Sigmoid colon (tissue), 6 donors: ENCODE measurements at regions not wholly inside any gene's neighbourhood (a gene's known extent, or its start where the extent isn't known, plus 50 kb on each side); places are given as distances from the start of the nearest gene placed in this dataset.

Experiments
- DNase-seq: peaks from one replicate; pipeline ENCODE4 v3.0.0-alpha.2; 2019
- H3K27ac ChIP-seq, 4 donors: fragments of 200-600 bp; sonication (generic); one replicate each; pipeline ENCODE4 v1.5.1; 2016 to 2019; ENCODE audit warnings: mild to moderate bottlenecking in 1 of 4
- H3K27me3 ChIP-seq, 3 donors: fragments of 200-600 bp; sonication (generic); one replicate each; pipeline ENCODE4 v1.5.1; 2019; ENCODE audit warnings: mild to moderate bottlenecking in 1 of 3
- H3K36me3 ChIP-seq, 4 donors: fragments of 200-600 bp; sonication (generic); one replicate each; pipeline ENCODE4 v1.5.1; 2016 to 2019
- H3K4me1 ChIP-seq, 4 donors: fragments of 200-600 bp; sonication (generic); one replicate each; pipeline ENCODE4 v1.5.1; 2017 to 2019
- H3K4me3 ChIP-seq, 4 donors: fragments of 200-600 bp; sonication (generic); one replicate each; pipeline ENCODE4 v1.5.1; 2017 to 2019; ENCODE audit warnings: mild to moderate bottlenecking in 2 of 4, moderate library complexity in 1 of 4
- H3K9me3 ChIP-seq, 4 donors: fragments of 200-600 bp in 3 of 4; sonication (generic) in 3 of 4; one replicate each; pipeline versions ENCODE4 v1.5.1 to v1.6.1; 2013 to 2019
- CTCF ChIP-seq, 4 experiments: fragments of 450-650 bp in 3 of 4; fragments of 200-600 bp in 1 of 4; IDR thresholded peaks; one replicate each; pipeline ENCODE4 v1.5.1; 2016 to 2019; ENCODE audit warnings: antibody characterized with exemption in 4 of 4, mild to moderate bottlenecking in 3 of 4, moderate library complexity in 2 of 4
- EP300 ChIP-seq, 4 donors: sonication (generic); formaldehyde crosslinking; IDR thresholded peaks; one replicate each; pipeline ENCODE4 v1.6.1; 2017; ENCODE audit warnings: antibody characterized with exemption in 4 of 4
- POLR2A ChIP-seq, 2 donors: fragments of 450-650 bp; IDR thresholded peaks; one replicate each; pipeline ENCODE4 v1.6.1; 2016; ENCODE audit warnings: antibody characterized with exemption in 2 of 2, mild to moderate bottlenecking in 2 of 2, moderate library complexity in 2 of 2
- POLR2AphosphoS5 ChIP-seq, 4 donors: sonication (generic); formaldehyde crosslinking; IDR thresholded peaks; one replicate each; pipeline ENCODE4 v1.6.1; 2017; ENCODE audit warnings: antibody characterized with exemption in 4 of 4
- WGBS, 2 donors: extraction: QIAGEN DNeasy Blood & Tissue Kit; methylation state at CpG; one replicate each; pipeline ENCODE4 v1.1.7; 2013; 5-methylcytosine and 5-hydroxymethylcytosine counted together
- intact Hi-C: fragments of 100-400 bp; cut with DNase I; formaldehyde crosslinking; loops from one replicate; pipeline ENCODE4 v1.15.1; 2023
- donor health status: healthy with polysubstance abuse.
- donor health status: healthy.

- no peak for DNase-seq
- Histone ChIP-seq H3K27ac (no peak overlapping the region), H3K27me3 (no peaks in the 10 kb centered on the region), H3K9me3 (no peaks in the 10 kb centered on the region), H3K4me1 (peaks cover 0 to 10% (median 0%) of the 10 kb centered on the region in 4 donors), H3K4me3 (no peak overlapping the region), H3K36me3 (no peaks in the 10 kb centered on the region)
- intact Hi-C loops: no loop called here
- no peak for TF ChIP-seq EP300 (IDR thresholded peaks at IDR 0.05)
- TF ChIP-seq CTCF (IDR thresholded peaks at IDR 0.05): no peak
- no peak for TF ChIP-seq POLR2A (IDR thresholded peaks at IDR 0.05)
- TF ChIP-seq POLR2AphosphoS5 (IDR thresholded peaks at IDR 0.05): no peak
- 16 to 62% methylated on average over 6 of the region's 6 CpGs for WGBS, 2 donors
These were observed 72.1 kb upstream of the ATP10B start for GRCh38 chr5:160923936-160924710.

- DNase-seq: no peak
- Histone ChIP-seq H3K4me1 (peaks cover 0 to 10% (median 0%) of the 10 kb centered on the region in 4 donors), H3K4me3 (no peak overlapping the region), H3K36me3 (no peaks in the 10 kb centered on the region), H3K27ac (no peak overlapping the region), H3K9me3 (no peaks in the 10 kb centered on the region), H3K27me3 (no peaks in the 10 kb centered on the region)
- 22 to 49% methylated on average over 7 of the region's 7 CpGs for WGBS, 2 donors
- intact Hi-C loops: no loop called here
- TF ChIP-seq POLR2AphosphoS5 (IDR thresholded peaks at IDR 0.05): no peak
- no peak for TF ChIP-seq CTCF (IDR thresholded peaks at IDR 0.05)
- no peak for TF ChIP-seq EP300 (IDR thresholded peaks at IDR 0.05)
- TF ChIP-seq POLR2A (IDR thresholded peaks at IDR 0.05): no peak
These were observed 71.4 kb upstream of the ATP10B start for GRCh38 chr5:160923411-160923810.

- Histone ChIP-seq H3K4me1 (peaks cover 0 to 10% (median 0%) of the 10 kb centered on the region in 4 donors), H3K27me3 (peaks cover 0 to 7% (median 0%) of the 10 kb centered on the region in 3 donors), H3K36me3 (no peaks in the 10 kb centered on the region), H3K27ac (no peak overlapping the region), H3K9me3 (no peaks in the 10 kb centered on the region), H3K4me3 (no peak overlapping the region)
- no peak for DNase-seq
- WGBS, 2 donors: 68 to 73% methylated on average over 2 of the region's 2 CpGs
- intact Hi-C loops: no loop called here
- no peak for TF ChIP-seq CTCF (IDR thresholded peaks at IDR 0.05)
- TF ChIP-seq POLR2AphosphoS5 (IDR thresholded peaks at IDR 0.05): no peak
- TF ChIP-seq POLR2A (IDR thresholded peaks at IDR 0.05): no peak
- TF ChIP-seq EP300 (IDR thresholded peaks at IDR 0.05): no peak
These were observed 70.3 kb upstream of the ATP10B start for GRCh38 chr5:160922311-160922710.

- intact Hi-C loops: no loop called here
- H3K36me3 ChIP-seq: no peaks in the 10 kb centered on the region
- no peak for DNase-seq
- H3K4me3 ChIP-seq: no peak overlapping the region
- peaks cover 0 to 7% (median 0%) of the 10 kb centered on the region in 4 donors for H3K4me1 ChIP-seq
- WGBS, 2 donors: 82 to 87% methylated on average over 4 of the region's 4 CpGs
- H3K27ac ChIP-seq: no peak overlapping the region
- H3K9me3 ChIP-seq: no peaks in the 10 kb centered on the region
- H3K27me3 ChIP-seq: peaks cover 0 to 7% (median 0%) of the 10 kb centered on the region in 3 donors
- no peak for TF ChIP-seq CTCF (IDR thresholded peaks at IDR 0.05)
- TF ChIP-seq POLR2AphosphoS5 (IDR thresholded peaks at IDR 0.05): no peak
- TF ChIP-seq EP300 (IDR thresholded peaks at IDR 0.05): no peak
- TF ChIP-seq POLR2A (IDR thresholded peaks at IDR 0.05): no peak
These were observed 69.6 kb upstream of the ATP10B start for GRCh38 chr5:160921423-160922285.
